IMR-90 (cell line): ENCODE measurements at regions not wholly inside any gene's neighbourhood (a gene's known extent, or its start where the extent isn't known, plus 50 kb on each side); places are given as distances from the start of the nearest gene placed in this dataset.

Source experiments
- ATAC-seq: fragments of 200-7000 bp; cut with Tn5 transposase; 2 replicates; pipeline ENCODE4 v1.9.1; 2020; ENCODE audit warnings: low read depth, mild to moderate bottlenecking, moderate library complexity
- BruUV-seq: library from RNA; stranded (reverse); fragments of 400-500 nt; replicated peaks from 2 replicates; lab custom pipeline; 2021; lab: Mats Ljungman, UMichigan
- CTCF ChIA-PET: fragments of 300-600 bp; formaldehyde crosslinking; extraction: SDS; loops from one replicate; lab custom pipeline; 2021; ENCODE audit warnings: antibody characterized with exemption; lab: Yijun Ruan, JAX
- POLR2A ChIA-PET: fragments of 300-600 bp; sonication (Branson Sonifier 250); formaldehyde crosslinking; loops from one replicate; lab custom pipeline; 2022; ENCODE audit warnings: antibody characterized with exemption; ENCODE audit not compliant: unreplicated experiment; lab: Charles Lee
- DNase-seq: peaks from one replicate; pipeline ENCODE4 v3.0.0; 2013
- H2AFZ ChIP-seq: replicated peaks from 2 replicates; pipeline ENCODE3; 2013; ENCODE audit warnings: low read length, mild to moderate bottlenecking; ENCODE audit not compliant: poor library complexity
- H2AK5ac ChIP-seq: 2 replicates; pipeline ENCODE4 v1.6.1; 2013; ENCODE audit warnings: low read depth, low read length, inconsistent platforms
- H2AK9ac ChIP-seq: replicated peaks from 2 replicates; pipeline ENCODE3; 2013; ENCODE audit warnings: mild to moderate bottlenecking, low read depth, low read length, moderate library complexity; ENCODE audit not compliant: poor library complexity
- H2BK120ac ChIP-seq: 2 replicates; pipeline ENCODE4 v1.6.1; 2013; ENCODE audit warnings: low read depth, low read length, inconsistent platforms
- H2BK15ac ChIP-seq: 3 replicates; pipeline ENCODE4 v1.6.1; 2013; ENCODE audit warnings: low read depth, low read length, inconsistent platforms
- H2BK20ac ChIP-seq: 2 replicates; pipeline ENCODE4 v1.6.1; 2013; ENCODE audit warnings: low read depth, mild to moderate bottlenecking, inconsistent platforms, low read length, moderate library complexity
- H2BK5ac ChIP-seq: 2 replicates; pipeline ENCODE4 v1.6.1; 2013; ENCODE audit warnings: mild to moderate bottlenecking, low read depth, low read length, inconsistent platforms; ENCODE audit not compliant: poor library complexity, severe bottlenecking
- H3K14ac ChIP-seq: replicated peaks from 2 replicates; pipeline ENCODE4 v1.6.1; 2013; ENCODE audit warnings: low read depth, low read length, inconsistent platforms
- H3K18ac ChIP-seq: 2 replicates; pipeline ENCODE4 v1.6.1; 2013; ENCODE audit warnings: low read depth, low read length, control low read depth
- H3K23ac ChIP-seq: 2 replicates; pipeline ENCODE4 v1.6.1; 2013; ENCODE audit warnings: low read depth, low read length, inconsistent platforms
- H3K27ac ChIP-seq: 2 replicates; pipeline ENCODE4 v1.5.1; 2013; ENCODE audit warnings: mild to moderate bottlenecking, control low read depth, low read length; ENCODE audit not compliant: insufficient read depth
- H3K27me3 ChIP-seq: 2 replicates; pipeline ENCODE4 v1.6.1; 2013; ENCODE audit warnings: low read length; ENCODE audit not compliant: control insufficient read depth, insufficient read depth
- H3K36me3 ChIP-seq: 2 replicates; pipeline ENCODE4 v1.6.1; 2013; ENCODE audit warnings: low read length, mixed read lengths; ENCODE audit not compliant: control insufficient read depth, insufficient read depth
- H3K4ac ChIP-seq: 2 replicates; pipeline ENCODE4 v1.6.1; 2013; ENCODE audit warnings: low read depth, low read length, inconsistent platforms
- H3K4me1 ChIP-seq: 2 replicates; pipeline ENCODE4 v1.6.1; 2013; ENCODE audit warnings: low read length, mixed read lengths; ENCODE audit not compliant: control insufficient read depth, insufficient read depth
- H3K4me2 ChIP-seq: 2 replicates; pipeline ENCODE4 v1.6.1; 2013; ENCODE audit warnings: low read depth, mild to moderate bottlenecking, control low read depth, low read length, moderate library complexity
- H3K4me3 ChIP-seq: 2 replicates; pipeline ENCODE4 v1.5.1; 2013; ENCODE audit warnings: low read depth, mild to moderate bottlenecking, control low read depth, low read length, moderate library complexity; ENCODE audit not compliant: insufficient read depth
- H3K56ac ChIP-seq: 2 replicates; pipeline ENCODE4 v1.6.1; 2013; ENCODE audit warnings: low read length, inconsistent platforms; ENCODE audit not compliant: insufficient read depth; ENCODE audit errors: extremely low read depth
- H3K79me1 ChIP-seq, 2 experiments: 2 replicates each; pipeline ENCODE4 v1.6.1; 2013; ENCODE audit warnings: low read length in 2 of 2, inconsistent platforms in 1 of 2, low read depth in 1 of 2
- H3K9ac ChIP-seq: 2 replicates; pipeline ENCODE4 v1.6.1; 2013; ENCODE audit warnings: low read depth, low read length, control low read depth
- H3K9me1 ChIP-seq: 2 replicates; pipeline ENCODE4 v1.6.1; 2013; ENCODE audit warnings: low read length, inconsistent platforms; ENCODE audit not compliant: insufficient read depth
- H3K9me3 ChIP-seq: 2 replicates; pipeline ENCODE4 v1.6.1; 2013; ENCODE audit warnings: low read length; ENCODE audit not compliant: control insufficient read depth, insufficient read depth
- H4K20me1 ChIP-seq: 2 replicates; pipeline ENCODE4 v1.6.1; 2013; ENCODE audit warnings: low read length, inconsistent platforms; ENCODE audit not compliant: insufficient read depth
- H4K5ac ChIP-seq: 2 replicates; pipeline ENCODE4 v1.6.1; 2013; ENCODE audit warnings: mild to moderate bottlenecking, low read depth, low read length, control low read depth
- H4K8ac ChIP-seq, 2 experiments: 2 replicates each; pipeline ENCODE4 v1.6.1; 2013; ENCODE audit warnings: low read depth in 2 of 2, low read length in 2 of 2, control low read depth in 1 of 2, inconsistent platforms in 1 of 2
- H4K91ac ChIP-seq: 2 replicates; pipeline ENCODE4 v1.6.1; 2013; ENCODE audit warnings: low read depth, low read length, inconsistent platforms; ENCODE audit not compliant: insufficient read depth
- BHLHE40 ChIP-seq: fragments of 150-350 bp; IDR thresholded peaks from 2 replicates; pipeline ENCODE4 v1.6.1; 2016; ENCODE audit warnings: mild to moderate bottlenecking, low read depth, low read length
- CEBPB ChIP-seq: IDR thresholded peaks from 2 replicates; pipeline ENCODE4 v1.6.1; 2012; ENCODE audit warnings: low read depth, low read length, improper control_type of control experiment
- CHD1 ChIP-seq: IDR thresholded peaks from 2 replicates; pipeline ENCODE4 v1.6.1; 2012; ENCODE audit warnings: low read depth, low read length, improper control_type of control experiment
- ELK1 ChIP-seq: fragments of 150-350 bp; IDR thresholded peaks from 2 replicates; pipeline ENCODE4 v1.6.1; 2016; ENCODE audit warnings: low read depth, mild to moderate bottlenecking, low read length, moderate library complexity, borderline replicate concordance
- FOS ChIP-seq: fragments of 150-350 bp; IDR thresholded peaks from 2 replicates; pipeline ENCODE4 v1.6.1; 2016; ENCODE audit warnings: low read depth, low read length
- MAZ ChIP-seq: IDR thresholded peaks from 2 replicates; pipeline ENCODE4 v1.6.1; 2012; ENCODE audit warnings: low read depth, mild to moderate bottlenecking, low read length, improper control_type of control experiment, moderate library complexity, borderline replicate concordance
- MXI1 ChIP-seq: IDR thresholded peaks from 2 replicates; pipeline ENCODE4 v1.6.1; 2012; ENCODE audit warnings: low read depth, mild to moderate bottlenecking, low read length, moderate library complexity, borderline replicate concordance
- POLR2A ChIP-seq: IDR thresholded peaks from 2 replicates; pipeline ENCODE4 v1.6.1; 2012; ENCODE audit warnings: mild to moderate bottlenecking, low read depth, low read length
- RAD21 ChIP-seq: IDR thresholded peaks from 2 replicates; pipeline ENCODE4 v1.6.1; 2012; ENCODE audit warnings: low read length, improper control_type of control experiment
- RCOR1 ChIP-seq: IDR thresholded peaks from 2 replicates; pipeline ENCODE4 v1.6.1; 2012; ENCODE audit warnings: mild to moderate bottlenecking, low read length, improper control_type of control experiment; ENCODE audit not compliant: insufficient replicate concordance
- RFX5 ChIP-seq: IDR thresholded peaks from 2 replicates; pipeline ENCODE4 v1.8.0; 2012; ENCODE audit warnings: low read depth, mild to moderate bottlenecking, low read length, moderate library complexity
- SMC3 ChIP-seq: fragments of 150-350 bp; IDR thresholded peaks from 2 replicates; pipeline ENCODE4 v1.6.1; 2016; ENCODE audit warnings: low read depth, mild to moderate bottlenecking, antibody characterized with exemption, low read length, moderate library complexity
- USF2 ChIP-seq: fragments of 150-350 bp; IDR thresholded peaks from 2 replicates; pipeline ENCODE4 v1.6.1; 2017; ENCODE audit warnings: mild to moderate bottlenecking, antibody characterized with exemption, low read length, low read depth
- WGBS, 2 experiments: methylation state at CpG; one replicate each; pipeline versions ENCODE4 v1.1.5 to v1.1.7; 2013; ENCODE audit warnings: missing lambda C conversion rate in 2 of 2; ENCODE audit not compliant: insufficient read length in 1 of 2; ENCODE audit errors: extremely low coverage in 2 of 2; 5-methylcytosine and 5-hydroxymethylcytosine counted together
- dilution Hi-C: fragments of 300-500 bp; cut with HindIII; formaldehyde crosslinking; loops from one replicate; pipeline ENCODE4 v1.14.3; 2018; ENCODE audit warnings: low sequenced_read_pairs; ENCODE audit not compliant: unreplicated experiment
- in situ Hi-C: fragments of 300-500 bp; cut with MboI; formaldehyde crosslinking; loops from 3 replicates; pipeline ENCODE4 v1.14.3; 2019; ENCODE audit warnings: low sequenced_read_pairs, inconsistent platforms, mixed read lengths
- intact Hi-C: fragments of 100-400 bp; cut with micrococcal nuclease; formaldehyde crosslinking; loops from 2 replicates; pipeline ENCODE4 v1.10.0; 2022

- Histone ChIP-seq H3K36me3 (no peaks in the 10 kb centered on the region), H3K9me3 (peaks cover 1% of the 10 kb centered on the region; the same call in 1 of the 2 replicates), H4K20me1 (no peaks in the 10 kb centered on the region), H2AK5ac (no peak overlapping the region), H3K18ac (no peak overlapping the region), H3K79me1 (no peaks in the 10 kb centered on the region), H2BK20ac (no peak overlapping the region), H3K9me1 (no peaks in the 10 kb centered on the region), H2BK15ac (no peak overlapping the region), H3K4me1 (no peaks in the 10 kb centered on the region), H2BK5ac (no peak overlapping the region), H3K4me2 (no peak overlapping the region), H4K8ac (no peak overlapping the region), H4K5ac (no peak overlapping the region), H4K91ac (no peak overlapping the region), H3K56ac (no peak overlapping the region), H3K23ac (no peak overlapping the region), H3K27me3 (no peaks in the 10 kb centered on the region), H2BK120ac (no peak overlapping the region), H3K14ac (no peak overlapping the region), H3K27ac (no peak overlapping the region), H3K9ac (no peak overlapping the region), H3K4ac (no peak overlapping the region), H2AFZ (no peak overlapping the region), H3K4me3 (no peak overlapping the region), H2AK9ac (no peak overlapping the region)
- intact Hi-C loops (no loop called here), in situ Hi-C loops (no loop called here), dilution Hi-C loops (no loop called here)
- no TSS peak for BruUV-seq
- ATAC-seq (no peak), DNase-seq (no peak)
- ChIA-PET CTCF (no interaction called here), POLR2A (no interaction called here)
- TF ChIP-seq CHD1 (no peak), CEBPB (no peak), POLR2A (no peak), RFX5 (no peak), SMC3 (no peak), ELK1 (no peak), RAD21 (no peak), BHLHE40 (no peak), MXI1 (no peak), RCOR1 (no peak), USF2 (no peak), FOS (no peak), MAZ (no peak)
- no CpG with 5 or more reads among the region's 4 CpGs for WGBS, 2 experiments
These were observed 133.5 kb upstream of the SOD1 start for GRCh38 chr21:31526040-31526439.
